Activated CD4-positive, alpha-beta T cell treated with anti-CD3 and anti-CD28 coated beads, Interleukin-2, amount 50 U/mL, for 48 hours (primary cell): ENCODE measurements at regions not wholly inside any gene's neighbourhood (a gene's known extent, or its start where the extent isn't known, plus 50 kb on each side); places are given as distances from the start of the nearest gene placed in this dataset.
"Not testable (repeated sequence)": the region's sequence is repeated elsewhere in the genome, so short reads cannot be mapped to it uniquely, and the experiment has no call there.

Experiments used
- DNase-seq, 2 experiments: peaks; one replicate each; pipeline ENCODE4 v3.0.0-alpha.2; 2020

DNA sequence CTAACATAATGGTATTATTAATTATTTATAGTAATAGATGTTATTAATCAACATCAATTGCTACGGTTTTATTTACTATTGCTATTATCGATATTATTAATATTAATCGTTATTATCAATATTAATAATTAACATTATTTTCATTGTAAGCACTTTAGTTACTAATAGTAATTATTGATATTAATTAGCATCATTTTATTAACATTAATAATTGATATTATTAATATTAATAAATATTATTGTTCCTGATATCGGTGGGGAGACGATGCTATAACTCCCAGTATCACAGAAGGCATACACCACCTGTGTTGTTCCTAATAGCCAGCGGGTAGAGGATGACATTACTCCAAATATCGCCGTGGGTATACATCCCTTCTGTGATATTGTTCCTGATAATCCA is 335.5 kb downstream of the MEX3B start:
- no peak for DNase-seq

- DNase-seq = not testable (repeated sequence)
Observed at GRCh38 chr15:81706816-81707346, 332.9 kb upstream of the TMC3 start.

DNA sequence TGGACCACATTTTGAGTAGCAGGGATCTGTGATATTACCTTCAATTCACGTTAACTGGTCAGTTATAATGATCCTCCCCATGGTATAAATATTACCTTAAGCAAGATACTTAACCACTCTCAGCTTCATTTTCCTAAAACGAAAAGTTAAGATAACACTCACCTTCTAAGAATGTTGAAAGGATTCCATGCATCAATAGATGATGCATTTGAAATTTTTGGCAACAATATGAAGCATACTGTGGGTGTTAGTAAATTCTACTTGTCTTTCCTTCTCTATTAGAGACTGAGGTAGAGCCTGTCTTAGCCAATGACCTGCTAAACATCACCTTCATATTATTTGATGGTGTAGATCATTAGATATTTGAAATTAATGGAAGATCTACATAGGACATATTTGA is 331.7 kb upstream of the TMC3 start:
- DNase-seq = not testable (repeated sequence)

DNA sequence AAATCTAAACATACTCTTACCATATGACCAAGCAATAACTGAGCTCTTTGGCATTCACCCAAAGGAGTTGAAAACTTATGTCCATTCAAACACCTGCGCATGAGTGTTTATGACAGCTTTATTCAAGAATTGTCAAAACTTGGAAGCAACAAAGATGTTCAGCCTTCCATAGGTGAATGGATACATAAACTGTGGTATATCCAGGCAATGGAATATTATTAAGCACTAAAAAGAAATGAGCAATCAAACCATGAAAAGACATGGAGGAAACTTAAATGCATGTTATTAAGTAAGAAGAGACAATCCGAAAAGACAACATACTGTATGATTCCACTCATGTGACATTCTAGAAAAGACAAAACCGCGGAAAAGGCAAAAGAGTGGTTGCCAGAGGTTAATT is 312.0 kb upstream of the TMC3 start:
- no peak for DNase-seq

GRCh38 chr15:81685237-81685636 is 311.2 kb upstream of the TMC3 start:
- DNase-seq = no peak

DNA sequence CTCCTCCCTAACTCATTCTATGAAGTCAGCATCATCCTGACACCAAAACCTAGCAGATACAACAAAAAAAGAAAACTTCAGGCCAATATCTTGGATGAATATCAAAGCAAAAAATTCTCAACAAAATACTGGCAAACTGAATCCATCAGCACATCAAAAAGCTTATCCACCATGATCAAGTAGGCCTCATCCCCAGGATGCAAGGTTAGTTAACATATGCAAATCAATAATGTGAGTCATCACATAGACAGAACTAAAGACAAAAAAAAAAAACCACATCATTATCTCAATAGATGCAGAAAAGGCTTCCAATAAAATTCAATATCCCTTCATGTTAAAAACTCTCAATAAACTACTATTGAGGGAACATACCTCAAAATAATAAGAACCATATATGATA is 306.8 kb upstream of the TMC3 start:
- DNase-seq = no peak

DNA sequence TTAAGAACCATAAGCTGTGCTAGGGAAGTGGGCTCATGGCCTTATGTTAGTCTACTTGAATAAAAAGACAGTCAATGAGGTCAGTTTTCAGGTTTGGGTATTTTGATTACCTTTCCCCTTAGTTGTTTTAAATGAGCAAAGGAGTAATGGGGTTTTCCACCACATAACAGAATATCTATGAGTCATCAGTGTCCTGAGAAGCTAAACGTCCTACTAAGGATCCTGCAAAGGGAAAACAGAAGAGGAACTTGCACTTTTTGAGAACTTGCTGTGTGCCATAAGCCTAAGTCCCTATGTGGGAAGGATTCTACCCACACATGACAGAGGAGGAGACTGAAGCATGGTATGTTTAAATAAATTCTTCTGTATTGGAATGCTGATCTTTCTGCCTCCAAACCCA is 292.8 kb upstream of the TMC3 start:
- DNase-seq = no peak

- DNase-seq = no peak
Observed at GRCh38 chr15:81660976-81661375, 287.0 kb upstream of the TMC3 start.

GRCh38 chr15:81653259-81653658 is 279.2 kb upstream of the TMC3 start:
- DNase-seq = no peak

DNA sequence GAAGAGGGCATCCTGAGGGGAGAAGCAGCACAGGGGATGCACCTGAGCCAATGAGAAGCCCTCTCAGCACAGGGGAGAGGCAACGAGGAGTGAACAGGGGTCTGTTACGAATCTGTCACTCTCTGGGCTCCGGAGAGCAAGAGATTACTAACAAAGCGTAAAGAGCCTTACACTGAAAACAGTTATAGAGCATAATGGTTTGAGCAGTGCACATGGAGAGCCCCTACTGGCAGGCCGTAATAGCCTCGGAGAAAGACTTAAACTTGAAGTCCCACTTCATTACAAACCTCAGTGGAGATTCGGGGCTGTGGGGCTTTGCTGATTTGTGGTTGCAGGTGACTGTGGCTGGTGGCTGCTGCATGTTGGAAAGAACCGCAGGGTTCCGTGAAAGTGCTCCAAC is 271.5 kb upstream of the TMC3 start:
- no peak for DNase-seq

GRCh38 chr15:81643771-81644170 is 269.8 kb upstream of the TMC3 start:
- DNase-seq = no peak

DNA sequence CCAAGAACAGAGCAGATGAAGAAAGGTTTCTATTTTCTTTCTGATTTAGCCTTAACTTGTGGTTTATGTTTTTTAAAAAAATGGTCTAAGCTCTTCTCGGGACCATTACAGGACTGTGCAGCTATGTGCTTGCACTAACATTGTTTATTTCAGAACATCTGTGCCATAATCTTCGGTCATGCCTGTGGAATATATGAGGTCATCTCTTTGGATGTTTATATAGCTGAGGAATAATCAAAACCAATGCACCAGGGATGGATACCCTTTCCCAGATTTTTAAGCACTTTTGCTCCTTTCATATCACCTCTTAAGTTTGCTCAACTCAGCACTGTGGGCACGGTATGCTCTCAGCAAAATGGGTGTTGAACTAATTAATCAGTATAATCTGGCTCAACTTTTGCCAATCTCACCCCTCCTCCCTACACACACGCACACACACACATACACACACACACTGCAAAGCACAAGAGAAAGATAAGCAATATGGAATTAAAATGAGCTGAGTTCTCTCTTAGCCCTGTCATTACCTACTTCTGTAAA is 268.5 kb upstream of the TMC3 start:
- no peak for DNase-seq

DNA sequence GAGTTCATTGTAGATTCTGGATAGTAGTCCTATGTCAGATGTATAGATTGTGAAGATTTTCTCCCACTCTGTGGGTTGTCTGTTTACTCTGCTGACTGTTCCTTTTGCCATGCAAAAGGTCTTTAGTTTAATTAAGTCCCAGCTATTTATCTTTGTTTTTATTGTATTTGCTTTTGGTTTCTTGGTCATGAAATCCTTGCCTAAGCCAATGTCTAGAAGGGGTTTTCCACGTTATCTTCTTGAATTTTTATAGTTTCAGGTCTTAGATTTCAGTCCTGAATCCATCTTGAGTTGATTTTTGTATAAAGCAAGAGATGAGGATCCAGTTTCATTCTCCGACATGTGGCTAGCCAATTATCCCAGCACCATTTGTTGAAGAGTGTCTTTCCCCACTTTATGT is 262.1 kb upstream of the TMC3 start:
- not testable (repeated sequence) for DNase-seq

DNA sequence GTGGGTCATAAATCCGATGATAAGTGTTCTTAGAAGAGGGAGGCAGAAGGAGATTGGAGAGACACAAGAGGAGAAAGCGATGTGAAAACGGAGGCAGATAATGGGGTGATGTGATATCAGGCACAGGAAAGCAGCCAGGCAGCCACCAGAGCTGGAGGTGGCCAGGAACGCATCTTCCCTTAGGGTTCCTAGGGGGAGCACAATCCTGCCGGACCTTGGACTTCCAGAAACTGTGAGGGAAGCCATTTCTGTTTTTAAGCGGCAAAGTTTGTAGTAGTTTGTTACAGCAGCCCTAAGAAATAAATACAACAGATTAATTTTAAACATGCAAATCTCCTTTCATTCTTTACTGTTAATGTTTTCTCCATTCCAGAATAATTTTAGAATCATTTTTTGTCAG is 259.9 kb upstream of the TMC3 start:
- DNase-seq = no peak

DNA sequence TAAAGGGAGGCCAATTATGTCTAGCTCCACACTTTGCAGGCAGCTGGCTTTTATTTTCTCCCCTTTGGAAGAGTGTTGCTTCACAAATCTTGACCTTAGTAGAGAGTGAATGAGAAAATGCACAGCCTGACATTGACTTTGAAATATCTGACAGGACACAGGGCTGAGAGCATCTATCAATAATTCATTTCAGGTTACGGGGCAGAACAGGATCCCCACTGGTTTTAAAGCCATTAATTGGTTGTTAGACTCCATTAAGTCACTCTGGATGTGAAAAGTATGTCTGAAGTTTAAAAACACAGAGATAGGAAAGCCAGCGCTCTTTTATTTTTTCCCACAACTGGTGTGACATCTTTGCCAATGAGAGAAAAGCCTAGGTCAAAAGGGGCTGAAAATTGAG is 251.9 kb upstream of the TMC3 start:
- DNase-seq = no peak

DNA sequence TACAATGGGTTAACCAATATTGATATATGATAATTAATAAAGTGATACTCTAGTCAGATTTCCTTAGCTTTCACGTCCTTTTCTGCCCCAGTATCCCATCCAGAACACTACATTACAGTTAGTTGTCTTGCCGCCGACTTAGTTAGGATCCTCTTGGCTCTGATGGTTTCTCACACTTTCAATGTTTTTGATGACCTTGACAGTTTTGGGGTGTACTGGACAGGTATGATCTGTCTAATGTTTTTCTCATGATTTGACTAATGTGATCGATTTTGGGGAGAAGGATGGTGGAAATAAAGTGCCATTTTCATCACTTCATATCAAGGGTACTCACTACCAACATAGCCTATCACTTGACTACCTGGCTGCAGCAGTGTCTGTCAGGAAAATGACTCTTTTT is 245.0 kb upstream of the TMC3 start:
- DNase-seq = no peak

GRCh38 chr15:81612631-81613030 is 238.6 kb upstream of the TMC3 start:
- DNase-seq = no peak

DNA sequence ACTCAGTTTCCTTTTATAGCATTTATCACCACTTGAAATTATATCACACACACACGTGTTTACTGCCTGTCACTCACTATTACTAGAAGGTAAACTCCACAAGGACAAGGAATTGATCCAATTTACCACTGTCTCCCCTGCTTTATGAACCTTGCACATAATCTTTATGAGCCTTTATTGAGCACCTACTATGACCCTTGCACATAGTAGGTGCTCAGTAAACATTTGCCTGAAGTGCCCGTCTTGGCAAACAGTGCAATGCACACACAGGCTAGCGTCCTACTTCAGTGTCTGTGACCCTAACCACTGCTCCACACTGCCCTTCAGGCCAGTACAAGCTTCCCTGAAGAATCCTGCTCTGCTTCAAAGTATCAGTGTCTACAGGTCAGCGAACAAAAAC is 237.7 kb upstream of the TMC3 start:
- no peak for DNase-seq

- no peak for DNase-seq
Observed at GRCh38 chr15:81608309-81608829, 234.4 kb upstream of the TMC3 start.

DNA sequence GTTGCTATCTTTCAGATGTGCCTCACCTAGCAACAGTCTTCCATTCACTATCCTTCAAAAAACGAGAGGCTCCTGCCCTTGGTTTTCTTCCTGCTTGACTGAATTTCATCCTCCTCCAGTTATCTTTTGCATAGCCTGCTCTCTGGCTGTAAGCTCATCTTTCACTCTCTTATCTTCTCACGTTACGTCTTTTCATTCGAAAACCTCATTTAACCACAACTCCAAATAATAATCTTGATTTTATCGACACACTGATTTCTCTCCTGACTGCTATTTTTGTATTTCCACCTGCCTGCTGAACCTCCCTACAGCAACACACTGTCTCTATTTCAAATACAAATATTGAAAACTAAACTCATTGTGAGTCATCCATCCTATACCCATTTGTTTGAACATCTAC is 230.7 kb upstream of the TMC3 start:
- DNase-seq = no peak

DNA sequence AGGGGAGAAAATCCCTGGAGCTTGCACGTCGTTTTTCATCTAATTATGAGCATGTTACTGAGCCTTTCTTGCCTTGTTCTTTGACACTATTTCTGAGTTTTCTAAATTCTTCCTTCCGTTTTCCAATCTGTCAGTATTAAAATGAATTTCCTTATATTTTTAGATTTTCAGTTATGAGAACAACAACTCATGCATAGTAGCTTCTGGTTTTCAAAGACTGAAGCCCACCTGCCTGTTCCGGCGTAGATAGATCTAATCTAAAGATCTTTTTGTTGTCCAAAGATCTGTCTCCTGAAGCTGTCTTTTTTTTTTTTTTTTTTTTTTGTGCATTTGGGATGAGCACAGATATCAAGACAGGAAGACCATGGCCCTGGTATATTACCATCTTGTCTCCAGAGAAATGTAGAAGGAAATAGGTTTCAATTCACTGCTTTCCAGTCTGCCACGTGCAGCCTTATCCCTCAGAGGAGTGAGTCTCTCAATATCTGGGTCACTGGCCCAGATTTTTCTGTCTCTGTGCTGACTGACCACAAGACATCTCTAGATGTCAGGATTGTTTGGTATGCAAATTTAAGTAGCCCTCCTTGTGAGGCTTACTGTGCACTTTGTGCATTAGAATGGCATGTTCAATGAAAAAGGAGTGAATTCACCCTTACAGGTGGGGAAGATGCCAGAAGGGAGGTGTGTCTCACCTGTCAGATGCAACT is 222.3 kb upstream of the TMC3 start:
- no peak for DNase-seq

GRCh38 chr15:81595752-81596151 is 221.7 kb upstream of the TMC3 start:
- DNase-seq = no peak

- no peak for DNase-seq
Observed at GRCh38 chr15:81589671-81590070, 215.7 kb upstream of the TMC3 start.

DNA sequence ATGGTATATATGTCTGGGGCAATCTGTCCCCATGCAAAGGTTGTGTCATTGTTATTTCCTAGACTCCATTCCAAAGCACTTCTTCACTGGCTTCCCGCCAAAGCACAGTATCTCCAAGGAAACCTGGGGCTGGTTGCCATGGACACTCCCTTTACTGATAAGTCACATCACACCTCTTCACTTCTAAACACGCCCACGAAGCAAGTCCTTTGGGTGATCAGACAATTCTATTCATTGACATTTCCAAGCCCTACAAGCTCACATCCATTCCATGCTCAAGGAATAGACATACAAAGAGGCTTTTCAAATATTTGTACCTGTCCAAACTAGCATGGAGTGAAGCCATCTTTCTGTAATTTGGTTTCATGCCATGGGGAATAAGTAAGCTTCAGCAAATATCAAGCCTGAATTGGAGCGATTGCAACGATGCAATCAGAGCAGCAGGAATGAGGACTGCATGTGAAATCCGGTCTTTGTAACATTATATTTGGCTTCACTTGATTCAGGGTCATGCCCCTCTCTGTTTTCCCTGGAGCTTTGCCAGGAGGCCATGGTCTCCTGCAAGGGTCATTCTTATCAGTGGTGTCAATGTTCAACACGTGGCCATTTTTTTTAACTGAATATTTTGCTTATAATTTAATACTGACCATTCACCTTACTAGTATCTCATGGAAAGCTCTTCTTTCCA is 201.6 kb upstream of the TMC3 start:
- no peak for DNase-seq
